ENCODE measurements at regions not wholly inside any gene's neighbourhood (a gene's known extent, or its start where the extent isn't known, plus 50 kb on each side); places are given as distances from the start of the nearest gene placed in this dataset.

- TF ChIP-seq, protein P1, sequence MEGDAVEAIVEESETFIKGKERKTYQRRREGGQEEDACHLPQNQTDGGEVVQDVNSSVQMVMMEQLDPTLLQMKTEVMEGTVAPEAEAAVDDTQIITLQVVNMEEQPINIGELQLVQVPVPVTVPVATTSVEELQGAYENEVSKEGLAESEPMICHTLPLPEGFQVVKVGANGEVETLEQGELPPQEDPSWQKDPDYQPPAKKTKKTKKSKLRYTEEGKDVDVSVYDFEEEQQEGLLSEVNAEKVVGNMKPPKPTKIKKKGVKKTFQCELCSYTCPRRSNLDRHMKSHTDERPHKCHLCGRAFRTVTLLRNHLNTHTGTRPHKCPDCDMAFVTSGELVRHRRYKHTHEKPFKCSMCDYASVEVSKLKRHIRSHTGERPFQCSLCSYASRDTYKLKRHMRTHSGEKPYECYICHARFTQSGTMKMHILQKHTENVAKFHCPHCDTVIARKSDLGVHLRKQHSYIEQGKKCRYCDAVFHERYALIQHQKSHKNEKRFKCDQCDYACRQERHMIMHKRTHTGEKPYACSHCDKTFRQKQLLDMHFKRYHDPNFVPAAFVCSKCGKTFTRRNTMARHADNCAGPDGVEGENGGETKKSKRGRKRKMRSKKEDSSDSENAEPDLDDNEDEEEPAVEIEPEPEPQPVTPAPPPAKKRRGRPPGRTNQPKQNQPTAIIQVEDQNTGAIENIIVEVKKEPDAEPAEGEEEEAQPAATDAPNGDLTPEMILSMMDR (conservative IDR thresholded peaks at IDR 0.05), result no peak
- H3K4me3 Mint-ChIP-seq, result no peak overlapping the region
- peaks cover 9% of the 10 kb centered on the region for H3K36me3 Mint-ChIP-seq (ENCODE audit: low read depth)
- peaks cover 28% of the 10 kb centered on the region for H3K4me1 Mint-ChIP-seq
- H3K27me3 Mint-ChIP-seq (ENCODE audit: low read depth), result no peaks in the 10 kb centered on the region
- H3K27ac Mint-ChIP-seq (ENCODE audit: unreplicated experiment), result no peak overlapping the region
- H3K9me3 Mint-ChIP-seq, result peaks cover 12% of the 10 kb centered on the region
- no peak for DNase-seq (ENCODE audit: low read depth, low spot score)
Measured at GRCh38 chr5:125302577-125302976, 556.1 kb upstream of the ZNF608 start.

- Mint-ChIP-seq H3K27me3 (ENCODE audit: low read depth) (no peaks in the 10 kb centered on the region), H3K27ac (ENCODE audit: unreplicated experiment) (no peak overlapping the region), H3K4me1 (peaks cover 13% of the 10 kb centered on the region), H3K4me3 (no peak overlapping the region), H3K36me3 (ENCODE audit: low read depth) (peaks cover 27% of the 10 kb centered on the region), H3K9me3 (peaks cover 28% of the 10 kb centered on the region)
- no peak for DNase-seq (ENCODE audit: low read depth, low spot score)
- TF ChIP-seq, protein P1 (conservative IDR thresholded peaks at IDR 0.05), result no peak
Measured at GRCh38 chr5:125306741-125307140, 560.3 kb upstream of the ZNF608 start.

DNA sequence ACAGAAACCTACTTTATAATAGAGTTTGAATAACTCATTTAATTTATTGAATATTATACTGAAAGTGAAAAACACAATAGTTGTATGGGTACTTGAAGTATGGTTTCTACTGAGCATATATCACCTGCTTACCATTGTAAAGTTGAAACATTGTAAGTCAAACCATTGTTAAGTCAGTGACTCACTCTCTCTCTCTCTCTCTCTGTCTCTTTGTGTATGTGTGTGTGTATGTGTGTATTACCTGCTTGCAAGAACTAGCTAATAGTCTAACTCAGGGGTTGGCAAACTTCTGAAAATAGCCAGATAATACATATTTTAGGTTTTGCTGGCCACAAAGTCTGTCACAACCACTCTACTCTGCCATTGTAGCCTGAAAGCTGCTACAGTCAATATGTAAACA lies 564.3 kb upstream of the ZNF608 start:
- H3K27ac Mint-ChIP-seq (ENCODE audit: unreplicated experiment), result no peak overlapping the region
- TF ChIP-seq, protein P1 (conservative IDR thresholded peaks at IDR 0.05), result no peak
- no peaks in the 10 kb centered on the region for H3K27me3 Mint-ChIP-seq (ENCODE audit: low read depth)
- H3K9me3 Mint-ChIP-seq, result peaks cover 35% of the 10 kb centered on the region
- no peak overlapping the region for H3K4me3 Mint-ChIP-seq
- DNase-seq (ENCODE audit: low read depth, low spot score), result no peak
- peaks cover 17% of the 10 kb centered on the region for H3K4me1 Mint-ChIP-seq
- peaks cover 40% of the 10 kb centered on the region for H3K36me3 Mint-ChIP-seq (ENCODE audit: low read depth)

DNA sequence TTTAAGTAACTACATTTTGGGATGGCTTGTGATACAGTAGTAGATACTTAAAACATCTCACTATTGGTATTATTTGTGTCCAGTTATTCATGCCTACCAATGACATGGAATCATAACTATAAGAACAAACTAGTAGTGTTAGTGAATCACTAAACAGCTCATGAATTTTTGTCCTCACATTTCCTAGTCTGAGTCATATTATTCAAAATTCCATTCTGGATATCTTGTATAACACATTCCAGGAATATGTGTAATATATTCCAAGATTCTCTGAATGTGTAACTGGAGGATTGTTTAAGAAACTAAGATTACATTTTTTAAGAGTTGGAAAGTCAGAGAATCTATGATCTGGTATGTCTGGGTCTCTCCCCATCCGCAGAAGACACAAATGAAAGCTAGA lies 565.3 kb upstream of the ZNF608 start:
- DNase-seq (ENCODE audit: low read depth, low spot score), result no peak
- Mint-ChIP-seq H3K4me1 (peaks cover 27% of the 10 kb centered on the region), H3K36me3 (ENCODE audit: low read depth) (peaks cover 35% of the 10 kb centered on the region), H3K4me3 (no peak overlapping the region), H3K27ac (ENCODE audit: unreplicated experiment) (no peak overlapping the region), H3K9me3 (peaks cover 31% of the 10 kb centered on the region), H3K27me3 (ENCODE audit: low read depth) (no peaks in the 10 kb centered on the region)
- TF ChIP-seq, protein P1 (conservative IDR thresholded peaks at IDR 0.05), result no peak

GRCh38 chr5:125313555-125313954 lies 567.1 kb upstream of the ZNF608 start:
- no peak for DNase-seq (ENCODE audit: low read depth, low spot score)
- Mint-ChIP-seq H3K27me3 (ENCODE audit: low read depth) (no peaks in the 10 kb centered on the region), H3K4me3 (no peak overlapping the region), H3K9me3 (peaks cover 19% of the 10 kb centered on the region), H3K36me3 (ENCODE audit: low read depth) (peaks cover 24% of the 10 kb centered on the region), H3K27ac (ENCODE audit: unreplicated experiment) (no peak overlapping the region), H3K4me1 (peaks cover 44% of the 10 kb centered on the region)
- TF ChIP-seq, protein P1 (conservative IDR thresholded peaks at IDR 0.05), result no peak

- no peak overlapping the region for H3K27ac Mint-ChIP-seq (ENCODE audit: unreplicated experiment)
- TF ChIP-seq, protein P1 (conservative IDR thresholded peaks at IDR 0.05), result no peak
- peaks cover 56% of the 10 kb centered on the region for H3K4me1 Mint-ChIP-seq
Measured at GRCh38 chr5:125315306-125315705, 568.9 kb upstream of the ZNF608 start.

More at GRCh38 chr5:125315306-125315705, 568.9 kb upstream of the ZNF608 start:
- no peak for DNase-seq (ENCODE audit: low read depth, low spot score)
- Mint-ChIP-seq H3K36me3 (ENCODE audit: low read depth) (peaks cover 22% of the 10 kb centered on the region), H3K4me3 (no peak overlapping the region), H3K9me3 (peaks cover 21% of the 10 kb centered on the region), H3K27me3 (ENCODE audit: low read depth) (no peaks in the 10 kb centered on the region)

Measured in neural crest cell (in vitro differentiated cells).